Endothelial cell of umbilical vein (primary cell): ENCODE measurements at regions not wholly inside any gene's neighbourhood (a gene's known extent, or its start where the extent isn't known, plus 50 kb on each side); places are given as distances from the start of the nearest gene placed in this dataset.

Experiments
- BruUV-seq: library from RNA; stranded (reverse); fragments of 400-500 nt; replicated peaks from 2 replicates; lab custom pipeline; 2021; lab: Mats Ljungman, UMichigan
- CTCF ChIA-PET: fragments of 300-600, 350-600 bp; sonication (Branson Sonifier 250); formaldehyde crosslinking; loops from one replicate; lab custom pipeline; 2021; ENCODE audit warnings: antibody characterized with exemption, inconsistent platforms; lab: Charles Lee
- POLR2A ChIA-PET: fragments of 300-600, 350-600 bp; sonication (Branson Sonifier 250); formaldehyde crosslinking; loops from one replicate; lab custom pipeline; 2021; ENCODE audit warnings: antibody characterized with exemption, inconsistent platforms; lab: Charles Lee
- DNase-seq: peaks from one replicate; pipeline ENCODE4 v3.0.0-alpha.2; 2011; ENCODE audit warnings: low read depth, low spot score
- FAIRE-seq: peaks from 2 replicates; lab custom pipeline; 2011; peaks lifted over from hg19 to GRCh38; lab: Jason Lieb, UNC
- H2AFZ ChIP-seq: 2 replicates; pipeline ENCODE4 v1.6.0; 2012; ENCODE audit warnings: low read depth, low read length, control low read depth, inconsistent platforms
- H3K27ac ChIP-seq: 2 replicates; pipeline ENCODE4 v1.5.1; 2011; ENCODE audit warnings: low read depth, mild to moderate bottlenecking, control low read depth, low read length, moderate library complexity; ENCODE audit not compliant: insufficient read depth
- H3K27me3 ChIP-seq, 2 experiments: 2 replicates each; pipeline versions ENCODE4 v1.6.0 to v1.6.1; 2011; ENCODE audit warnings: low read length in 2 of 2, mixed read lengths in 1 of 2; ENCODE audit not compliant: control insufficient read depth in 2 of 2, insufficient read depth in 2 of 2
- H3K36me3 ChIP-seq, 2 experiments: 2 replicates in 1 of 2; 3 replicates in 1 of 2; pipeline ENCODE4 v1.5.1; 2011; ENCODE audit warnings: low read length in 2 of 2, mild to moderate bottlenecking in 1 of 2, moderate library complexity in 1 of 2; ENCODE audit not compliant: control insufficient read depth in 2 of 2, insufficient read depth in 2 of 2; ENCODE audit errors: extremely low read depth in 1 of 2
- H3K4me1 ChIP-seq: 3 replicates; pipeline ENCODE4 v1.5.1; 2011; ENCODE audit warnings: mild to moderate bottlenecking, low read length; ENCODE audit not compliant: control insufficient read depth, insufficient read depth; ENCODE audit errors: extremely low read depth
- H3K4me2 ChIP-seq: 2 replicates; pipeline ENCODE4 v1.6.1; 2011; ENCODE audit warnings: low read length, control low read depth, mixed read lengths; ENCODE audit not compliant: insufficient read depth
- H3K4me3 ChIP-seq, 3 experiments: fragments of 200-600 bp in 1 of 3; sonication (generic), shearing (Covaris generic) in 1 of 3; replicated peaks in 1 of 3; 2 replicates each; pipeline ENCODE4 v1.5.1; 2011 to 2016; ENCODE audit warnings: control low read depth in 3 of 3, low read length in 3 of 3, mild to moderate bottlenecking in 2 of 3, inconsistent platforms in 1 of 3, low read depth in 1 of 3, moderate library complexity in 1 of 3; ENCODE audit not compliant: insufficient read depth in 1 of 3
- H3K79me2 ChIP-seq: 2 replicates; pipeline ENCODE4 v1.6.0; 2012; ENCODE audit warnings: low read length, inconsistent platforms; ENCODE audit not compliant: control insufficient read depth, insufficient read depth
- H3K9ac ChIP-seq: replicated peaks from 2 replicates; pipeline ENCODE3; 2011; ENCODE audit warnings: low read length, control low read depth; ENCODE audit not compliant: insufficient read depth; ENCODE audit errors: extremely low read depth
- H3K9me1 ChIP-seq: replicated peaks from 3 replicates; pipeline ENCODE4 v1.6.0; 2011; ENCODE audit warnings: mild to moderate bottlenecking, low read length; ENCODE audit not compliant: control insufficient read depth, insufficient read depth; ENCODE audit errors: extremely low read depth
- H3K9me3 ChIP-seq: replicated peaks from 2 replicates; pipeline ENCODE4 v1.5.1; 2012; ENCODE audit warnings: low read length, inconsistent platforms; ENCODE audit not compliant: control insufficient read depth, insufficient read depth
- H4K20me1 ChIP-seq: replicated peaks from 2 replicates; pipeline ENCODE3; 2011; ENCODE audit warnings: mild to moderate bottlenecking, low read length; ENCODE audit not compliant: control insufficient read depth, insufficient read depth; ENCODE audit errors: extremely low read depth
- EZH2 ChIP-seq: IDR thresholded peaks from 2 replicates; pipeline ENCODE4 v1.6.1; 2012; ENCODE audit warnings: borderline replicate concordance, low read depth, mild to moderate bottlenecking, moderate library complexity, low read length, inconsistent platforms; ENCODE audit not compliant: severe bottlenecking
- FOS ChIP-seq: IDR thresholded peaks from 2 replicates; pipeline ENCODE4 v1.6.1; 2011; ENCODE audit warnings: mild to moderate bottlenecking, low read length, moderate library complexity, borderline replicate concordance; ENCODE audit not compliant: insufficient read depth
- GATA2 ChIP-seq: IDR thresholded peaks from 2 replicates; pipeline ENCODE4 v1.7.0; 2011; ENCODE audit warnings: low read depth, mild to moderate bottlenecking, moderate library complexity, mixed read lengths, low read length; ENCODE audit not compliant: insufficient read length, insufficient read depth
- JUN ChIP-seq: IDR thresholded peaks from 2 replicates; pipeline ENCODE4 v1.6.1; 2011; ENCODE audit warnings: borderline replicate concordance, low read depth; ENCODE audit not compliant: insufficient read length, insufficient read depth
- MYC ChIP-seq: IDR thresholded peaks from one replicate; pipeline ENCODE4 v1.6.1; 2011; ENCODE audit warnings: mild to moderate bottlenecking, low read depth, low read length
- POLR2A ChIP-seq: IDR thresholded peaks from 2 replicates; pipeline ENCODE4 v1.6.1; 2012; ENCODE audit warnings: low read depth, mild to moderate bottlenecking, control low read depth, low read length
- POLR2AphosphoS5 ChIP-seq: IDR thresholded peaks from 2 replicates; pipeline ENCODE4 v1.6.1; 2012; ENCODE audit warnings: low read depth, mild to moderate bottlenecking, control low read depth, low read length, moderate library complexity; ENCODE audit not compliant: insufficient read depth
- dilution Hi-C: fragments of 300-500 bp; cut with MboI; formaldehyde crosslinking; loops from one replicate; pipeline ENCODE4 v1.15.0; 2019; ENCODE audit warnings: low sequenced_read_pairs; ENCODE audit not compliant: extremely low pct_ligation_motif_present
- intact Hi-C: fragments of 100-400 bp; cut with micrococcal nuclease; formaldehyde crosslinking; loops from one replicate; pipeline ENCODE4 v1.10.0; 2022
- TF ChIP-seq, protein P1 (sequence below): IDR thresholded peaks from 2 replicates; pipeline ENCODE4 v1.6.1; 2011; ENCODE audit not compliant: insufficient read depth, insufficient read length
- TF ChIP-seq, protein P2 (sequence below), 2 donors: IDR thresholded peaks; 1 replicate in 1 of 2; 2 replicates in 1 of 2; pipeline ENCODE4 v1.5.1; 2011; ENCODE audit warnings: low read length in 2 of 2, mild to moderate bottlenecking in 2 of 2, moderate library complexity in 2 of 2, control low read depth in 1 of 2, inconsistent platforms in 1 of 2, low read depth in 1 of 2; ENCODE audit not compliant: insufficient read depth in 1 of 2; ENCODE audit errors: extremely low read depth in 1 of 2

DNA sequence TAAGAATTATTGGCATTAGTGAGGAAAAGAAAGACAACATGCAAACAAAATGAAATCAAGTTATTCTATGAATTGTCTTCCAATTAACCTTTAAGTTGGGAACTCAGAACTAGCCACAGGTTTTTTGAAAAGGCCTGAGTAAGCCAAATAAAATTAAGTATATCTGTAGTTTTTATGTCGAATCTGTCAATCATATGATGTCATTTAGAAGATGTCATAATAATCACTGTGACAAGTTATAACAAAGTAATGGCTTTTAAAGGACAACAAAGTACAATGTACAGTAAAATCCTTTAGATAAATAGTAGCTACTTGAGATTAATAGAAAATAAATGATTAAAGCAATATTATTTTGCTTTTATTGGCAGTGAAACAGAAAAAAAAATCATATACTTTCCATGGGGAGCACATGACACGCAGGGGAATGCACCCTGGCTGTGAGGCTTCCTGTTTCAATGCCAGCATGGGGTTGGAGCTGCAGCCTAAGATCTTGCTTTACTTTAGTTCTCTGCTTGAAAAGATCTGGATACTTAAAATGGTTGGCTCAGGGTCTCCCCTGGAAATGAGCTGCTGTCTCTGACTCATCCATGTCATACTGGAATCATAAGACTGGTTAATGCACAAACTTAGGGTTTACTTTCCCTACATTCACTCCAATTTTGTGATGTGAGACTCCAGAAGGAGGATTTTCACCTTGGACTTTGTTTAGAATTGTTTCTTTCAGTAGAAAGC, 284.3 kb downstream of the TAF11L14 start:
- BruUV-seq = no TSS peak
- no peak for TF ChIP-seq EZH2
- TF ChIP-seq, protein P1, sequence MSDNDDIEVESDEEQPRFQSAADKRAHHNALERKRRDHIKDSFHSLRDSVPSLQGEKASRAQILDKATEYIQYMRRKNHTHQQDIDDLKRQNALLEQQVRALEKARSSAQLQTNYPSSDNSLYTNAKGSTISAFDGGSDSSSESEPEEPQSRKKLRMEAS = no peak
- TF ChIP-seq, protein P2, sequence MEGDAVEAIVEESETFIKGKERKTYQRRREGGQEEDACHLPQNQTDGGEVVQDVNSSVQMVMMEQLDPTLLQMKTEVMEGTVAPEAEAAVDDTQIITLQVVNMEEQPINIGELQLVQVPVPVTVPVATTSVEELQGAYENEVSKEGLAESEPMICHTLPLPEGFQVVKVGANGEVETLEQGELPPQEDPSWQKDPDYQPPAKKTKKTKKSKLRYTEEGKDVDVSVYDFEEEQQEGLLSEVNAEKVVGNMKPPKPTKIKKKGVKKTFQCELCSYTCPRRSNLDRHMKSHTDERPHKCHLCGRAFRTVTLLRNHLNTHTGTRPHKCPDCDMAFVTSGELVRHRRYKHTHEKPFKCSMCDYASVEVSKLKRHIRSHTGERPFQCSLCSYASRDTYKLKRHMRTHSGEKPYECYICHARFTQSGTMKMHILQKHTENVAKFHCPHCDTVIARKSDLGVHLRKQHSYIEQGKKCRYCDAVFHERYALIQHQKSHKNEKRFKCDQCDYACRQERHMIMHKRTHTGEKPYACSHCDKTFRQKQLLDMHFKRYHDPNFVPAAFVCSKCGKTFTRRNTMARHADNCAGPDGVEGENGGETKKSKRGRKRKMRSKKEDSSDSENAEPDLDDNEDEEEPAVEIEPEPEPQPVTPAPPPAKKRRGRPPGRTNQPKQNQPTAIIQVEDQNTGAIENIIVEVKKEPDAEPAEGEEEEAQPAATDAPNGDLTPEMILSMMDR (IDR thresholded peaks at IDR 0.05; ENCODE audit: extremely low read depth in 1 of 2, insufficient read depth in 1 of 2, low read depth in 1 of 2, low read length in 2 of 2) = no peak
- ChIA-PET POLR2A (no interaction called here), CTCF (interaction anchor here (1.5 kb wide), 1 partner anchor 10 kb away, joined by 3 read pairs; no protein-coding TSS in a partner anchor)
- H3K9me1 ChIP-seq = no peaks in the 10 kb centered on the region
- intact Hi-C loops = no loop called here
- H3K36me3 ChIP-seq = no peaks in the 10 kb centered on the region
- no peaks in the 10 kb centered on the region for H3K79me2 ChIP-seq
- H3K4me3 ChIP-seq = no peak overlapping the region
- no peak overlapping the region for H3K27ac ChIP-seq
- H2AFZ ChIP-seq = no peak overlapping the region
- no peak for DNase-seq
- no peaks in the 10 kb centered on the region for H3K4me1 ChIP-seq
- H3K9me3 ChIP-seq = no peaks in the 10 kb centered on the region
- FAIRE-seq = no peak
- dilution Hi-C loops = no loop called here
- H3K27me3 ChIP-seq = no peaks in the 10 kb centered on the region
- H3K9ac ChIP-seq = no peak overlapping the region
- H3K4me2 ChIP-seq = no peak overlapping the region
- H4K20me1 ChIP-seq = no peaks in the 10 kb centered on the region

DNA sequence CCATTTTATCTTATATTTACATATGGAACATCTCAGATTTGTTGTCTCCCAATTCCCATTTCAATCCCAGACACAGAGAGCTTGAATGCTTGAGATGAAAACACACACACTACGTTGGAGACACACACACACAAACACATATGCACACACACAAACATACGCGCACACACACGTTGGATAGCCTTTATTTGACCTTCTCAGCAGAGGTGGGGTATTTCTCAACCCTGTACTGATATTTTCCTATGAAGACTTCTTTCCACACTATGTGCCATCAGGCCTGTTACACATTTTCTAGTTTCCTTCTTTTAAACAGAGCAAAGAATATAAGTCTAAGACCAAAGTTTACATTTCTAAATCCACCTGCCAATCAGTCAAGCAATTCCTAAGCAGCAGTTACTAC, 291.0 kb downstream of the TAF11L14 start:
- Histone ChIP-seq H4K20me1 (no peaks in the 10 kb centered on the region), H3K27ac (no peak overlapping the region), H3K4me1 (no peaks in the 10 kb centered on the region), H2AFZ (no peak overlapping the region), H3K36me3 (no peaks in the 10 kb centered on the region), H3K4me3 (no peak overlapping the region), H3K9ac (no peak overlapping the region), H3K4me2 (no peak overlapping the region), H3K9me1 (no peaks in the 10 kb centered on the region), H3K79me2 (no peaks in the 10 kb centered on the region), H3K27me3 (no peaks in the 10 kb centered on the region), H3K9me3 (no peaks in the 10 kb centered on the region)
- dilution Hi-C loops = no loop called here
- POLR2A ChIA-PET = no interaction called here
- CTCF ChIA-PET = no interaction called here
- DNase-seq = no peak
- intact Hi-C loops = no loop called here
- no TSS peak for BruUV-seq
- TF ChIP-seq GATA2 = no peak
- no peak for TF ChIP-seq POLR2A
- no peak for TF ChIP-seq JUN
- TF ChIP-seq FOS = no peak
- TF ChIP-seq, protein P1 = no peak
- no peak for TF ChIP-seq EZH2
- TF ChIP-seq MYC = no peak
- TF ChIP-seq, protein P2 (IDR thresholded peaks at IDR 0.05; ENCODE audit: extremely low read depth in 1 of 2, insufficient read depth in 1 of 2, low read depth in 1 of 2, low read length in 2 of 2) = no peak
- no peak for TF ChIP-seq POLR2AphosphoS5
- FAIRE-seq = no peak
